ENCODE measurements at regions not wholly inside any gene's neighbourhood (a gene's known extent, or its start where the extent isn't known, plus 50 kb on each side); places are given as distances from the start of the nearest gene placed in this dataset.
"Not testable (repeated sequence)": the region's sequence is repeated elsewhere in the genome, so short reads cannot be mapped to it uniquely, and the experiment has no call there.

DNA sequence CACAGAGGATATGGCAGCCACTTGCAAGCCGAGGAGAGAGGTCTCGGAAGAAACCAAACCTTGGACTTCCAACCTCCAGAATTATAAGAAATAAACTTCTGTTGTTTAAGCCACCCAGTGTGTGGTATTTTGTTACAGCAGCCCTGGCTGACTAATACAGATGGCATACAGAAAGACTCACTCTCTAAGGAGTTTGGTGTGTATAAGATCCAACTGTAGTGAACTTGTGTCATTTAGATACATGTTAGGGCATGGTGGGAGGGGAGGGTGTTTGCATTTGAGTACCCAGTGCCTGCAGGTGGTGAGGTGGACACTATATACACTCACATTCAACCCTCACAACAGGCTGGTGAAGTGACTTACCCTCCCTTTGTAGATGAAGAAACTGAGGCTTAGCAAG, 233.2 kb upstream of the KLF3 start:
- DNase-seq = no peak

GRCh38 chr4:38442073-38442788, 221.8 kb upstream of the KLF3 start:
- DNase-seq = no peak

- no peak for DNase-seq
Measured at GRCh38 chr4:38449506-38450174, 214.4 kb upstream of the KLF3 start.

- peak; percentile 18 for DNase-seq
Measured at GRCh38 chr4:38452009-38452408, 212.0 kb upstream of the KLF3 start.

DNA sequence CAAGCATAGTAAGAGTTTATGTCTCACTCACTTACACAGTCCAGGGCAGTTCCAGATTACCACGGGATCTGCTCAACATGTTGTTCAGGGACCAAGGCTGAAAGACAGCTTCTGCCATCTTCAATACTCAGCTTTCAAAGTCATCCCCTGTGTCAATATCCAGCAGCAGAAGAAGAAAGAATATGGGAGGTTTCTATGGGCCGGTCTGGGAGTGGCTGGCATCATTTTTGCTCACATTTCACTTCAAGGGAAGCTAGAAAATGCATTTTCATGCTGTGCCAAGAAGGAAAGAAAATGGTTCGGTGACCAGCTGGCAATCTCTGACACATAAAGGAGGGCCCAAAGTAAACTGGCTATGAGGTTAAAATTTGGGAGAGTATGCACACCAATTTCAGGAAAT, 211.5 kb upstream of the KLF3 start:
- no peak for DNase-seq

DNA sequence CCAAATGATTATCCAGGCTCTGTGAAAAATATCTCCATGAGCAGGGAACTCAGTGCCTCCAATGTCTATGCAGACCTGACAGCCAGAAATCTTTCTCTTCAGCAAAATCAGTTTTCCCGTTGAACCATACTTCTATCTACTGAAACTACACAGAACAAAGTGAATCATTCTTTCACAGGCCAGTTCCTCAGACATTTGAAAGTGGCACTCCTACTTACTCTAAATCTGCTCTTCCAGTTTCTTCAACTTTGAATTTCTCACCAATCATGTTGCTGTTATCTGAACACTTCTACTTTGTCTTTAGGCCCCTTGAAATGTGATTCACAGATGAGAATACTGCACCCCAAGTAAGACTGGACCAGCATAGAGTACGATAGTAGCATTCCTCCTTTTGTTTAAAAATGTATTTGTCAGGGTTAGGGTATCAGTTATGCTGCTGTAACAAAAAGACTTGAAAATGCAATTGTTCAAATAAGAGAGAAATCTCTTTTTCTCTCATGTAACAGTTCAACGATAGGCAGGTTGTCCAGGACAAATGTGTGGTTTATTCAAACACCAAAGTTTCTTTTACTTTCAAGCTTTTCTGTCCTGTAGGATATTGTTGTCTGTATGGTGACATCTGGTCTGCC, 210.6 kb upstream of the KLF3 start:
- DNase-seq = no peak

GRCh38 chr4:38454284-38454683, 209.7 kb upstream of the KLF3 start:
- DNase-seq = no peak

DNA sequence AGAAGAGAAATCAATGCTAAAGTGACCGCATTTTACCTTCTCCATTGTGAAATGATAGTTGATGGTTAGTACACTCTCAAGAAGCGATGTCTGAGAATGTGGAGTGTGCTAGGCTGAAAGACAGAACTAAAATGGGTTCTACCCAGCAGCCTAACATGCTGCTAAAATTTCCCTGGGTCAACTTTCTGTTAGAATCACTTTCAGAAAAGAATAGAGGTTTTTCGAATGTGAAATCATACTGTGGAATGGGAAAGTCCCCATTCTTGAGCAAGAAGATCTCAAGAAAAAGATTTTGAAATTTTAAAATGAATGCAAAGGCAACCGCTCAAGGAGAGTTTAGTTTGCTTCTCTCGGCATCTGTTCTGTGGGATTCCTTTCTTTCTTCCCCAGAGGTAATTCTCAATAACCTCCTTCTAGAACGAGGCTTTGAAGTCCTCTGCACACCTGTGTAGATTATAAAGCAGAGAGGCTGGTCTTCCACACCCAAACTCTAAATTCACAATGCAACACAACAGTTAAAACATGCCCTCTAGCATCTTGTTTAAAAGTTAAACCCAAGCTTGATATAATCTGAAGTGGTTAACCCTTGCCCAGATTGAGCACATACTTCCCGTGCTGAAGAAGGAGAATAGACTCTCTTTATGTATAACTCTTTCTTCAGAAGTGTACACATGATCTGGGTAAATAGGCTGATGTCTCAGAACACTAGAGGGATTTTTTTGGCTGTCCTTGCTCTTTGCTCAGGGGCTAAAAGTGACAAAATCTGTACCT, 208.7 kb upstream of the KLF3 start:
- DNase-seq = no peak

GRCh38 chr4:38456096-38456495, 207.9 kb upstream of the KLF3 start:
- DNase-seq = no peak

GRCh38 chr4:38461342-38461741, 202.7 kb upstream of the KLF3 start:
- DNase-seq = no peak

DNA sequence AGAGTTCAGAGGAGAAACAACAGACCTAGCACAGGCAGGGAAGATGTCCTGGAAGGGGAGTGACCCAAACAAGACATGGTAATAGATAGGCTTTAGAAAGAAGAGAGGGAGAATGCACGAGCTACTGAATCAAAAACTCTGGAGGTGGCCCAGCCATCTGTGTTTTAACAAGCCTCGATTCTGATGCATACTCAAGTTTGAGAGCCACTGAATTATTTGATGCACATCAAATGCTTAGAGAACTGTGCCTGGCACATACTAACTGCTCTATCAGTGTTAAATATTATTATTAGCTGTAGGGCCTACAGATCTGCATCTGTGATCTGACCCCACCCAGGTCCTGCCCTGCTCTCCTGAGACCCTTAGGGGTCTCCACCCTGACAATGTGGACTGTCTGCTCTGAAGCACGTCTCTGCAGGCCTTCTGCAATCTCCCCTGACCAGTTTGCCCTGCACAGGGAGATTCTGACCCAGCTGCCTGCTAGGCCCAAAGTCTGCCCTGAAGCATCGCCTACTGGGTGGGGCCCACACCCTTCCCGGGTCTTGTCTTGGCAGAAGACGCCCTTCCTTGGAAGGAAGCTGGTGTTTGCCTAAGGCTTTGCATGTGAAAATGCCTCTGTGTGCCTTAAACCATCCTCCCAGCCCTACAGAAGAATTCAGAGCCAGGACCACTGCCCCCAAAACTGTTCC, 201.5 kb upstream of the KLF3 start:
- DNase-seq = no peak

DNA sequence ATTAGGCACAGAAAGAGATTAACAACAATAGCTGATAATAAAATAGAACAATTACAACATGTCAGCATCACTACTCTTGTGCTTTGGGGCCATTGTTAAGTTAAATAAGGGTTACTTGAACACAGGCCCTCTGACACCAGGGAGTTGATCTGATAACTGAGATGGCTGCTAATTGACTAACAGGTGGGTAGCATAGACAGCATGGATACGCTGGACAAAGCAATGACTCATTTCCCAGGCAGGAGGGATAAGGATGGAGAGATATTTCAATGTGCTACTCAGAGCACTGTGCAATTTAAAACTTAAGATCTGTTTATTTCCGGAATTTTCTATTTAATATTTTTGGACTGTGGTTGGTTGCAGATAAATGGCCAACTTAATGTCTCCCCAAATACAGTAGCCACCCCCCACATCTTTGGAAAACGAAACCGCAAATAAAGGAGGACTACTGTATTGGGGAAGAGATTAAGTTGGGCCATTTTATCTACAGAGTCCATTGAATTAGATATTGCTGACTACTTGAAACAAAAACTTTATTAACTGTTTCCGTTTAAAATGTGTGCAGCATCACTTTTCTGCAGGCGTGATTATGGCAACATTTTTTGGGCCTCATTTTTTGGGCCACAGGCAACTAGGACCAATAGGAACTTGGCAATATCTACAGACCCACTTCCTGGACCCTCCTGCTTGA, 200.6 kb upstream of the KLF3 start:
- no peak for DNase-seq

GRCh38 chr4:38464328-38464727, 199.7 kb upstream of the KLF3 start:
- no peak for DNase-seq

DNA sequence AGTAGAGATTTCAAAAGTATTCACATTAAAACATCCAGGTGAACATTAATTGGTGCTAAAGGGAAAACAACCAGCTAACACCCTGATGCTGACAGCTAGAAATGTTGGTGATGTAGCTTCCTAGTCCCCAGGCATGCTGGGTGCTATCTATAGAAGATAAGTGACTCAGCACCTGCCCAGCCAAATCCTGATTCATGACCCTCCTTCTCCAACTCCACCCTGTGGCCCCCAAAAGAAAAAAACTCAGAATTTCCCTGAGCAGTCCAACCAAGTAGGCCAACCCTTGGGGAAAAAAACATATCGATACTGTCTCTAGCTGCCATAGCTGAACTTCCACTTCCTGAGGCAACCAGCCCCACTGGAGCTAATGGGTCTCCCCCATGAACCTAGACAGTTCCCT, 197.6 kb upstream of the KLF3 start:
- DNase-seq = no peak

- no peak for DNase-seq
Measured at GRCh38 chr4:38467296-38467695, 196.7 kb upstream of the KLF3 start.

- no peak for DNase-seq
Measured at GRCh38 chr4:38468339-38468866, 195.6 kb upstream of the KLF3 start.

DNA sequence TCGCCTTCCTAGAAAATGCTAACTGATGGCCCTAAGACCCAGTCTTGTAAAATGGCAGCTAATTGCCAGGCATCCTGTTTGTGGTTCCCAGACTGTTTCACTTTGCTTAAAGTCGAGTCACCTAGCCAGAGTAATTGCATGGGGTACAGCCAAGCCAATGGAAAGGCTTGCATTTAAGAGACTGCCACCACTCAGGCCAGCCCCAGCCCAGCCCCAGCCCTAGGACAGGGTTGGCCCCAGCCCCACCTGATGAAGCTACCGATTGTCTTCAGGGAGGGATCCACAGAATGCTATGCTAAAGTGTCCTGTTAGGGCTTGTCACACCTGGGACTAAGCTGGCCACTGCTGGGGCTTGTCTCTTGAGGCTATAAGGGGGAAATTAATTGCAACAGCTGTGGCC, 194.6 kb upstream of the KLF3 start:
- no peak for DNase-seq

GRCh38 chr4:38470735-38471262, 193.2 kb upstream of the KLF3 start:
- no peak for DNase-seq

DNA sequence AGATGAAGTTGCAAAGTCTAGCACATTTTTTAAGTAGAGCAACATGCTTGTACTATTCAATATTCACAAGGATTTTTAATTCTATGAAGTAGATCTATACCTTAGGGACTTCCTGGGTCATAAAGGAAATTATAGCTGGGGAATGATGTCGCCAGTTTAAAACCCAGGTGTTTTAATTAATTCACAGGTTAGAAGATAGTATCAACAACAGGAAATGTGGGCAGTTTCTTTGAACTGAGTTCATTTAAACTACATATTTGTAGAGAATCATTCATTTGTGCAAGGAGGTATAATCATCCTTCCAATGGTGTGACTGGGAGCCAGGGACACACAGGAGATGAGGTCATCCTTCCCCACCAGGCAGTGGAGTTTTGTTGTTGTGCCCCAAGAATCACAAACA, 181.3 kb upstream of the KLF3 start:
- no peak for DNase-seq

GRCh38 chr4:38483628-38484027, 180.4 kb upstream of the KLF3 start:
- not testable (repeated sequence) for DNase-seq

DNA sequence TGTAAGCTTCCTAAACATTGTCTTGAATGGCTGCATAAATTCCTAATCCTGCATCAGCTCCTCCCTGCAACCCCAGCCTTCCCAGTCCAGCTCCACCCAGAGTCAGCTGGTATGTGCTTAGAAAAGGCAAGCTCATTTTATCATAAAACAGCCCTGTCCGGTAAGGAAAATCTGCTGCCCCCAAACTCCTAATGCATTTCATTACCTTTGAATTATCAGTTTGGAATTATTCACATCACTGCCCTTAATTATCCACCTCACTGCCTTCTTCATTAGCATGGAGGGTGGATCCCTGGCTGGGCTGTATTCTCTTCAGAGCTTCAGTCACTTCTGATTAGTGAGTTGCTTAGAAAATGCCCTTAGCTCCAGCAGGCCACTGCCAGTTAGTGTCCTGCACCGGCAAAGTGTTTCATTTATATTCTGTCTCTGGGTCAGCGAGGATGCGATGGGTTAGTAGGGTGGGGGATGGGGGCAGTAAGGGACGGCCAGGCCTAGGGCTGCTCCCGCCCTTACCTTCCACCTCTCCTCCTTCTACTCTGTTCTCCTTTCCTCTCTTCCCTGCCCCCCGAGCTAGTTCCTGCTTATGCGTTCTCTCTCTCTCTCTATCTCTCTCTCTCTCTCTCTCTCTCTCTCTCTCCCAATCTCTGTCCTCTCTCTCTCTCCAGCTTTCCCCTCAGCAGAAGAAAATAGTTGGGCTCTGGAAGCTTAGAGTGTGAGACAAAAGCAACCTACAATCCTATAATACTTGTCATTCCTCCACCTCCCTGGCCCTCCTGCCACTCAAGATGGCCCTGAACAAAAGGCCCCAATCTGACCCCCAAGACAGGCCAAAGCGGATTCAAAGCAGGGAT, 174.8 kb upstream of the KLF3 start:
- no peak for DNase-seq

Measured in stimulated activated CD4-positive, alpha-beta T cell treated with anti-CD3 and anti-CD28 coated beads, Interleukin-15, amount 100 ng/mL, for 24 hours (primary cell).